ENCODE measurements at regions not wholly inside any gene's neighbourhood (a gene's known extent, or its start where the extent isn't known, plus 50 kb on each side); places are given as distances from the start of the nearest gene placed in this dataset.

- no peak for TF ChIP-seq POLR2AphosphoS5 (IDR thresholded peaks at IDR 0.05; ENCODE audit: low read depth, low read length)
- no peak for TF ChIP-seq POLR2A (IDR thresholded peaks at IDR 0.05; ENCODE audit: low read depth, low read length)
- no peak for TF ChIP-seq SPI1 (IDR thresholded peaks at IDR 0.05; ENCODE audit: low read depth, low read length)
- TF ChIP-seq TAF1 (IDR thresholded peaks at IDR 0.05; ENCODE audit: low read depth, low read length): no peak
- no peak for TF ChIP-seq PAX5 (IDR thresholded peaks at IDR 0.05; ENCODE audit: insufficient read depth, low read length, severe bottlenecking)
Measured at GRCh38 chr11:86185381-86185750, 59.2 kb upstream of the EED start.

All from GM12891 (cell line).